ENCODE measurements at regions not wholly inside any gene's neighbourhood (a gene's known extent, or its start where the extent isn't known, plus 50 kb on each side); places are given as distances from the start of the nearest gene placed in this dataset.

DNA sequence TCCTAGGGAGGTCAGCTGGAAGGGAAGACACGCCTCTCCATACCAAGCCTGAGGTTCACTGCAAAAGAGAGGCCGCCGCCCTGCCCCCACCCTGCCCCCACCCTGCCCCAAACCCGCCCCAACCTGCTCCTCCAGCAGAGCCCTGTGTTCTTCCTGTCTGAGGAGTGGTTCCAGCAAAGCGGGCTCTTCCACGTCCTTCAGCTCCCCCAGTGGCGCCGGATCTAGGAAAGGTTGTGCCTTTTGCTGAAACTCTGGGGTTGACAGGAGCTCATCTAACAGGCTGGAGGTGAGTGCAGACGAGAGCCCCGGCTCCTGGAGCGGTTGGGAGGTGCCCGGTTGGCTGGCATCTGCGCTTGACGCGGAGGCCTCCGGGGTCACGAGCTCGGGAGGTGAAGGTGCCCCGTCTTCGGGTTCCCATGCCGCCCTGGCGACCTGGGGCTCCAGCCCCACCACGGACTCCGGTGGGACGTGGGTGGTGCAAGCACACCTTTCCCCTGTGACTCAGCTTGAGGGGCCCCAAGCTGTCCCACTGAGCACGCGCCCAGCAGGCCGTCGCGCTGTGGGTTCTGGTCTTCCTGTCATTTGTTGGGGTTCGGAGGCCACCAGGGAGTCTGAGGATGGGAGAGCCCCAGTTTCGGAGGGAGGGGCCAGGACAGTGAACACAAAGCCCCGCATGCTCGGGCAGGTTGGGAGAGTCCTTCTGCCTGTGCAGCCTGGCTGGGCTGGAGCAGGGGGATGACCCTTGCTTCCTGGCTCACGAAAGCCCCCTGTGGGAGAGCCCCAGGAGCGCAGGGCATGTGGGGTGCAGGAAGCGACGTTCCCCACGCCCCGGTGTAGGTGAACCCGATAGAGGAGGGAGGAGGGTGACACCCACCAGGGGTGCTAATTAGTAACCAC, 1467.1 kb downstream of the FOXD4L5 start:
- ATAC-seq (ENCODE audit: low read depth) (peak; percentile 54), DNase-seq (peak; percentile 89)
- intact Hi-C loops (cut with micrococcal nuclease): no loop called here
- H3K79me2 ChIP-seq (ENCODE audit: control insufficient read depth, insufficient read depth, low read length): no peaks in the 10 kb centered on the region
- H4K20me1 ChIP-seq (ENCODE audit: control insufficient read depth, insufficient read depth, low read length, poor library complexity, severe bottlenecking): no peaks in the 10 kb centered on the region
- H3K27me3 ChIP-seq (replicated peaks in 1 of 4; ENCODE audit: control extremely low read depth in 1 of 4, control insufficient read depth in 3 of 4, insufficient read depth in 4 of 4, low read length in 3 of 4): peaks cover 0 to 6% (median 2%) of the 10 kb centered on the region in 4 experiments
- CTCF ChIA-PET: interaction anchor here (1.6 to 2.2 kb wide), 3 partner anchors 1015 to 1019 kb away, joined by 6 to 13 read pairs (median 7); no protein-coding TSS in a partner anchor
- peak overlapping the region; percentile 68 for H2AFZ ChIP-seq (ENCODE audit: insufficient read depth, low read depth, low read length, poor library complexity, severe bottlenecking)
- no peaks in the 10 kb centered on the region for H3K36me3 ChIP-seq (replicated peaks in 1 of 2; ENCODE audit: control extremely low read depth in 1 of 2, control insufficient read depth in 1 of 2, extremely low read depth in 1 of 2, insufficient read depth in 2 of 2, low read length in 1 of 2)
- POLR2A ChIA-PET: interaction anchor here (2.3 to 2.4 kb wide), 3 partner anchors 1015 to 1019 kb away, joined by 11 to 29 read pairs (median 16); no protein-coding TSS in a partner anchor
- peak overlapping the region; percentile 56 to 68 for H3K27ac ChIP-seq (ENCODE audit: low read length in 2 of 2)
- H3K4me1 Mint-ChIP-seq: peaks cover 16% of the 10 kb centered on the region
- TF ChIP-seq, protein P1, sequence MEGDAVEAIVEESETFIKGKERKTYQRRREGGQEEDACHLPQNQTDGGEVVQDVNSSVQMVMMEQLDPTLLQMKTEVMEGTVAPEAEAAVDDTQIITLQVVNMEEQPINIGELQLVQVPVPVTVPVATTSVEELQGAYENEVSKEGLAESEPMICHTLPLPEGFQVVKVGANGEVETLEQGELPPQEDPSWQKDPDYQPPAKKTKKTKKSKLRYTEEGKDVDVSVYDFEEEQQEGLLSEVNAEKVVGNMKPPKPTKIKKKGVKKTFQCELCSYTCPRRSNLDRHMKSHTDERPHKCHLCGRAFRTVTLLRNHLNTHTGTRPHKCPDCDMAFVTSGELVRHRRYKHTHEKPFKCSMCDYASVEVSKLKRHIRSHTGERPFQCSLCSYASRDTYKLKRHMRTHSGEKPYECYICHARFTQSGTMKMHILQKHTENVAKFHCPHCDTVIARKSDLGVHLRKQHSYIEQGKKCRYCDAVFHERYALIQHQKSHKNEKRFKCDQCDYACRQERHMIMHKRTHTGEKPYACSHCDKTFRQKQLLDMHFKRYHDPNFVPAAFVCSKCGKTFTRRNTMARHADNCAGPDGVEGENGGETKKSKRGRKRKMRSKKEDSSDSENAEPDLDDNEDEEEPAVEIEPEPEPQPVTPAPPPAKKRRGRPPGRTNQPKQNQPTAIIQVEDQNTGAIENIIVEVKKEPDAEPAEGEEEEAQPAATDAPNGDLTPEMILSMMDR (IDR thresholded peaks at IDR 0.05): no peak
- no peak for TF ChIP-seq EZH2 (IDR thresholded peaks at IDR 0.05; ENCODE audit: borderline replicate concordance, insufficient read depth, low read depth, low read length, poor library complexity, severe bottlenecking)
- H3K9ac ChIP-seq (ENCODE audit: low read length): peak overlapping the region; percentile 64
- H3K27me3 Mint-ChIP-seq: peaks cover 9% of the 10 kb centered on the region
- peak overlapping the region; percentile 90 for H3K27ac Mint-ChIP-seq
- H3K9me3 Mint-ChIP-seq (ENCODE audit: insufficient read depth): peaks cover 8% of the 10 kb centered on the region
- peak overlapping the region; percentile 82 for H3K4me2 ChIP-seq (replicated peaks; ENCODE audit: low read depth, low read length, poor library complexity, severe bottlenecking)
- 34% methylated on average over 33 of the region's 41 CpGs for WGBS (ENCODE audit: insufficient coverage)
- peak overlapping the region; percentile 91 for H3K4me3 Mint-ChIP-seq
- peaks cover 10 to 17% of the 10 kb centered on the region in 2 donors for H3K4me1 ChIP-seq (ENCODE audit: control insufficient read depth in 2 of 2, insufficient read depth in 2 of 2, low read length in 2 of 2)
- peak overlapping the region in 4 of 5 experiments; percentile 52 to 62 (median 58) for H3K4me3 ChIP-seq (ENCODE audit: control extremely low read depth in 1 of 5, extremely low read depth in 1 of 5, insufficient read depth in 1 of 5, low read depth in 2 of 5, low read length in 4 of 5)
- peaks cover 0 to 36% (median 2%) of the 10 kb centered on the region in 3 donors for H3K9me3 ChIP-seq (ENCODE audit: control extremely low read depth in 1 of 3, control insufficient read depth in 2 of 3, insufficient read depth in 1 of 3, low read length in 2 of 3)
